Neural cell (in vitro differentiated cells): ENCODE measurements at regions not wholly inside any gene's neighbourhood (a gene's known extent, or its start where the extent isn't known, plus 50 kb on each side); places are given as distances from the start of the nearest gene placed in this dataset.

Experiments
- H2AFZ ChIP-seq: fragments of 200-600, 300-800 bp; sonication (generic), shearing (Covaris generic); 2 replicates; pipeline ENCODE4 v1.6.0; 2014; ENCODE audit warnings: low read depth, mild to moderate bottlenecking, antibody characterized with exemption, low read length, moderate library complexity
- H3F3A ChIP-seq: fragments of 200-600 bp; shearing (Covaris generic); 2 replicates; pipeline ENCODE4 v1.6.1; 2016; ENCODE audit warnings: mild to moderate bottlenecking, moderate library complexity, mixed read lengths, antibody characterized with exemption, low read length; ENCODE audit not compliant: insufficient read depth, poor library complexity, severe bottlenecking
- H3K27ac ChIP-seq: fragments of 200-600, 300-800 bp; sonication (generic), shearing (Covaris generic); 2 replicates; pipeline ENCODE4 v1.5.1; 2014; ENCODE audit warnings: mild to moderate bottlenecking, low read length, moderate library complexity
- H3K27me3 ChIP-seq: fragments of 300-800, 200-600 bp; sonication (generic), shearing (Covaris generic); 2 replicates; pipeline ENCODE4 v1.6.0; 2014; ENCODE audit warnings: mild to moderate bottlenecking, low read depth, low read length, moderate library complexity; ENCODE audit not compliant: insufficient read depth
- H3K36me3 ChIP-seq: fragments of 300-800, 200-600 bp; sonication (generic), shearing (Covaris generic); 2 replicates; pipeline ENCODE4 v1.5.1; 2014; ENCODE audit warnings: mild to moderate bottlenecking, antibody characterized with exemption, low read length, moderate library complexity; ENCODE audit not compliant: insufficient read depth
- H3K4me2 ChIP-seq: fragments of 300-800, 200-600 bp; sonication (generic), shearing (Covaris generic); 2 replicates; pipeline ENCODE4 v1.6.0; 2014; ENCODE audit warnings: mild to moderate bottlenecking, low read length
- H3K4me3 ChIP-seq: fragments of 300-800, 200-600 bp; sonication (generic), shearing (Covaris generic); 2 replicates; pipeline ENCODE4 v1.5.1; 2014; ENCODE audit warnings: mild to moderate bottlenecking, low read length, moderate library complexity
- H3K79me2 ChIP-seq: fragments of 200-600 bp; shearing (Covaris generic); replicated peaks from 2 replicates; pipeline ENCODE4 v1.6.0; 2014; ENCODE audit warnings: mild to moderate bottlenecking, low read length, moderate library complexity; ENCODE audit not compliant: insufficient read depth
- H3K9ac ChIP-seq: fragments of 300-800, 200-600 bp; sonication (generic), shearing (Covaris generic); 2 replicates; pipeline ENCODE4 v1.6.1; 2016; ENCODE audit warnings: mild to moderate bottlenecking, low read length, mixed read lengths
- H3K9me2 ChIP-seq: fragments of 200-600 bp; shearing (Covaris generic); 2 replicates; pipeline ENCODE4 v1.6.1; 2016; ENCODE audit warnings: mild to moderate bottlenecking, low read length, mixed read lengths; ENCODE audit not compliant: insufficient read depth
- H3K9me3 ChIP-seq: fragments of 200-600, 300-800 bp; sonication (generic), shearing (Covaris generic); 2 replicates; pipeline ENCODE4 v1.6.1; 2016; ENCODE audit warnings: mild to moderate bottlenecking, mixed run types, low read length, moderate library complexity, mixed read lengths
- H4K20me1 ChIP-seq: fragments of 200-600 bp; shearing (Covaris generic); 2 replicates; pipeline ENCODE4 v1.6.1; 2016; ENCODE audit warnings: mild to moderate bottlenecking, mixed run types; ENCODE audit not compliant: insufficient read depth
- CTCF ChIP-seq: fragments of 450-650 bp; IDR thresholded peaks from 2 replicates; pipeline ENCODE4 v1.5.1; 2014; ENCODE audit warnings: antibody characterized with exemption, mild to moderate bottlenecking, moderate library complexity; ENCODE audit not compliant: poor library complexity, severe bottlenecking
- EP300 ChIP-seq: fragments of 450-650 bp; conservative IDR thresholded peaks from 2 replicates; pipeline ENCODE4 v1.6.1; 2014; ENCODE audit warnings: antibody characterized with exemption, mild to moderate bottlenecking, moderate library complexity; ENCODE audit not compliant: poor library complexity, severe bottlenecking
- EZH2 ChIP-seq: fragments of 200-600, 300-800 bp; shearing (Covaris generic), sonication (generic); IDR thresholded peaks from 2 replicates; pipeline ENCODE4 v1.6.1; 2014; ENCODE audit warnings: antibody characterized with exemption, low read length, borderline replicate concordance, mild to moderate bottlenecking; ENCODE audit not compliant: insufficient read depth, poor library complexity, severe bottlenecking
- MXI1 ChIP-seq: fragments of 450-650 bp; conservative IDR thresholded peaks from 2 replicates; pipeline ENCODE4 v1.6.1; 2014; ENCODE audit warnings: antibody characterized with exemption, mild to moderate bottlenecking; ENCODE audit not compliant: poor library complexity, severe bottlenecking
- POLR2AphosphoS5 ChIP-seq: IDR thresholded peaks from 2 replicates; pipeline ENCODE4 v1.6.1; 2012
- RAD21 ChIP-seq: fragments of 450-650 bp; conservative IDR thresholded peaks from 2 replicates; pipeline ENCODE4 v1.6.1; 2014; ENCODE audit warnings: antibody characterized with exemption, mild to moderate bottlenecking, moderate library complexity
- REST ChIP-seq: IDR thresholded peaks from 2 replicates; pipeline ENCODE4 v1.6.1; 2012; ENCODE audit warnings: borderline replicate concordance
- SMC3 ChIP-seq: fragments of 450-650 bp; conservative IDR thresholded peaks from 2 replicates; pipeline ENCODE4 v1.6.1; 2014; ENCODE audit warnings: antibody characterized with exemption, mild to moderate bottlenecking, moderate library complexity; ENCODE audit not compliant: poor library complexity
- TAF1 ChIP-seq: IDR thresholded peaks from 2 replicates; pipeline ENCODE4 v1.6.1; 2012; ENCODE audit warnings: low read depth

- Histone ChIP-seq H3K9me2 (no peaks in the 10 kb centered on the region), H3K36me3 (no peaks in the 10 kb centered on the region), H3K4me3 (no peak overlapping the region), H3K9ac (no peak overlapping the region), H3K9me3 (no peaks in the 10 kb centered on the region), H2AFZ (no peak overlapping the region), H3F3A (no peaks in the 10 kb centered on the region), H3K27ac (no peak overlapping the region), H4K20me1 (no peaks in the 10 kb centered on the region), H3K79me2 (no peaks in the 10 kb centered on the region), H3K4me2 (no peak overlapping the region), H3K27me3 (no peaks in the 10 kb centered on the region)
- TF ChIP-seq EZH2 (no peak), POLR2AphosphoS5 (no peak), EP300 (no peak)
Measured at GRCh38 chr4:160265014-160265413, 1162.1 kb downstream of the RAPGEF2 start.

- Histone ChIP-seq H3K9ac (no peak overlapping the region), H3K36me3 (no peaks in the 10 kb centered on the region), H3K9me3 (no peaks in the 10 kb centered on the region), H3F3A (no peaks in the 10 kb centered on the region), H3K9me2 (no peaks in the 10 kb centered on the region), H3K4me2 (no peak overlapping the region), H4K20me1 (no peaks in the 10 kb centered on the region), H3K79me2 (no peaks in the 10 kb centered on the region), H3K4me3 (no peak overlapping the region), H3K27me3 (no peaks in the 10 kb centered on the region), H2AFZ (no peak overlapping the region), H3K27ac (no peak overlapping the region)
- TF ChIP-seq EZH2, result no peak
- TF ChIP-seq POLR2AphosphoS5, result no peak
- TF ChIP-seq TAF1, result no peak
- no peak for TF ChIP-seq EP300
- TF ChIP-seq SMC3, result no peak
- TF ChIP-seq RAD21, result no peak
- TF ChIP-seq REST, result no peak
- TF ChIP-seq CTCF, result no peak
- TF ChIP-seq MXI1, result no peak
Measured at GRCh38 chr4:160265836-160266235, 1163.0 kb downstream of the RAPGEF2 start.

- H3K9me2 ChIP-seq, result no peaks in the 10 kb centered on the region
Measured at GRCh38 chr4:160276785-160277325, 1174.0 kb downstream of the RAPGEF2 start.

More at GRCh38 chr4:160276785-160277325, 1174.0 kb downstream of the RAPGEF2 start:
- no peak overlapping the region for H3K27ac ChIP-seq
- no peak overlapping the region for H2AFZ ChIP-seq
- H3K79me2 ChIP-seq, result no peaks in the 10 kb centered on the region
- no peak overlapping the region for H3K9ac ChIP-seq
- no peak for TF ChIP-seq EP300
- no peak overlapping the region for H3K4me2 ChIP-seq
- H3K9me3 ChIP-seq, result no peaks in the 10 kb centered on the region
- no peaks in the 10 kb centered on the region for H3F3A ChIP-seq
- H4K20me1 ChIP-seq, result no peaks in the 10 kb centered on the region
- H3K27me3 ChIP-seq, result no peaks in the 10 kb centered on the region
- no peaks in the 10 kb centered on the region for H3K36me3 ChIP-seq
- no peak overlapping the region for H3K4me3 ChIP-seq
